ENCODE measurements at regions not wholly inside any gene's neighbourhood (a gene's known extent, or its start where the extent isn't known, plus 50 kb on each side); places are given as distances from the start of the nearest gene placed in this dataset.

- TF ChIP-seq, protein P1, sequence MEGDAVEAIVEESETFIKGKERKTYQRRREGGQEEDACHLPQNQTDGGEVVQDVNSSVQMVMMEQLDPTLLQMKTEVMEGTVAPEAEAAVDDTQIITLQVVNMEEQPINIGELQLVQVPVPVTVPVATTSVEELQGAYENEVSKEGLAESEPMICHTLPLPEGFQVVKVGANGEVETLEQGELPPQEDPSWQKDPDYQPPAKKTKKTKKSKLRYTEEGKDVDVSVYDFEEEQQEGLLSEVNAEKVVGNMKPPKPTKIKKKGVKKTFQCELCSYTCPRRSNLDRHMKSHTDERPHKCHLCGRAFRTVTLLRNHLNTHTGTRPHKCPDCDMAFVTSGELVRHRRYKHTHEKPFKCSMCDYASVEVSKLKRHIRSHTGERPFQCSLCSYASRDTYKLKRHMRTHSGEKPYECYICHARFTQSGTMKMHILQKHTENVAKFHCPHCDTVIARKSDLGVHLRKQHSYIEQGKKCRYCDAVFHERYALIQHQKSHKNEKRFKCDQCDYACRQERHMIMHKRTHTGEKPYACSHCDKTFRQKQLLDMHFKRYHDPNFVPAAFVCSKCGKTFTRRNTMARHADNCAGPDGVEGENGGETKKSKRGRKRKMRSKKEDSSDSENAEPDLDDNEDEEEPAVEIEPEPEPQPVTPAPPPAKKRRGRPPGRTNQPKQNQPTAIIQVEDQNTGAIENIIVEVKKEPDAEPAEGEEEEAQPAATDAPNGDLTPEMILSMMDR (IDR thresholded peaks at IDR 0.05; ENCODE audit: insufficient read depth, low read length, severe bottlenecking): no peak
- no peak overlapping the region for H3K4me3 ChIP-seq (ENCODE audit: low read depth, low read length)
- FAIRE-seq (no peak), DNase-seq (ENCODE audit: low read depth) (no peak)
- no peaks in the 10 kb centered on the region for H3K36me3 ChIP-seq (ENCODE audit: control insufficient read depth, insufficient read depth, low read length)
- no peaks in the 10 kb centered on the region for H3K27me3 ChIP-seq (ENCODE audit: control insufficient read depth, insufficient read depth, low read length)
These were observed 57.1 kb downstream of the GRIN2B start for GRCh38 chr12:13924286-13924685.

- H3K4me3 ChIP-seq (ENCODE audit: low read depth, low read length): no peak overlapping the region
- no peaks in the 10 kb centered on the region for H3K27me3 ChIP-seq (ENCODE audit: control insufficient read depth, insufficient read depth, low read length)
- TF ChIP-seq, protein P1 (IDR thresholded peaks at IDR 0.05; ENCODE audit: insufficient read depth, low read length, severe bottlenecking): no peak
- DNase-seq (ENCODE audit: low read depth) (no peak), FAIRE-seq (no peak)
- no peaks in the 10 kb centered on the region for H3K36me3 ChIP-seq (ENCODE audit: control insufficient read depth, insufficient read depth, low read length)
These were observed 62.5 kb downstream of the GRIN2B start for GRCh38 chr12:13918897-13919296.

DNA sequence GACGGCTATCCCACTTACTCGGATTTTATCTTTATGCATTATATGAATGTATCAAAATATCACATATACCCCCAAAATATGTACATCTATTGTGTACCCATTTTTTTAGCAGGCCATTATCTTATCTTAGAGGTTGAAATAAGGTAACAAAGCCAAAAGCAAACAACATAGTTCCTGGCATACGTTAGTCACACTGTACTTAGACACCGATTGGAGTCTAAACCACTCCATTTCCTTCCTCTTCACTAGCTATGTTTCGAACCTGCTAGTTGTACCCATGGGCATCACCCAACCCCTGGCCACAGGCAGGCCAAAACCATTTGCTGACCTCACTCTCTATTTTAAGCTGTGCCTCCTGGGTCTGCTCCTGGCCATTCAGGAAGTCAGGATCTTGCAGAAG, 66.3 kb downstream of the GRIN2B start:
- peak; percentile 58 for FAIRE-seq

GRCh38 chr12:13913371-13913770, 68.0 kb downstream of the GRIN2B start:
- TF ChIP-seq, protein P1 (IDR thresholded peaks at IDR 0.05; ENCODE audit: insufficient read depth, low read length, severe bottlenecking): no peak
- no peak for DNase-seq (ENCODE audit: low read depth)
- no peaks in the 10 kb centered on the region for H3K36me3 ChIP-seq (ENCODE audit: control insufficient read depth, insufficient read depth, low read length)
- no peaks in the 10 kb centered on the region for H3K27me3 ChIP-seq (ENCODE audit: control insufficient read depth, insufficient read depth, low read length)
- no peak for FAIRE-seq
- no peak overlapping the region for H3K4me3 ChIP-seq (ENCODE audit: low read depth, low read length)

More for the DNA sequence above, 66.3 kb downstream of the GRIN2B start:
- H3K27me3 ChIP-seq (ENCODE audit: control insufficient read depth, insufficient read depth, low read length): no peaks in the 10 kb centered on the region
- H3K36me3 ChIP-seq (ENCODE audit: control insufficient read depth, insufficient read depth, low read length): no peaks in the 10 kb centered on the region
- TF ChIP-seq, protein P1 (IDR thresholded peaks at IDR 0.05; ENCODE audit: insufficient read depth, low read length, severe bottlenecking): no peak
- H3K4me3 ChIP-seq (ENCODE audit: low read depth, low read length): no peak overlapping the region
- DNase-seq (ENCODE audit: low read depth): no peak

DNA sequence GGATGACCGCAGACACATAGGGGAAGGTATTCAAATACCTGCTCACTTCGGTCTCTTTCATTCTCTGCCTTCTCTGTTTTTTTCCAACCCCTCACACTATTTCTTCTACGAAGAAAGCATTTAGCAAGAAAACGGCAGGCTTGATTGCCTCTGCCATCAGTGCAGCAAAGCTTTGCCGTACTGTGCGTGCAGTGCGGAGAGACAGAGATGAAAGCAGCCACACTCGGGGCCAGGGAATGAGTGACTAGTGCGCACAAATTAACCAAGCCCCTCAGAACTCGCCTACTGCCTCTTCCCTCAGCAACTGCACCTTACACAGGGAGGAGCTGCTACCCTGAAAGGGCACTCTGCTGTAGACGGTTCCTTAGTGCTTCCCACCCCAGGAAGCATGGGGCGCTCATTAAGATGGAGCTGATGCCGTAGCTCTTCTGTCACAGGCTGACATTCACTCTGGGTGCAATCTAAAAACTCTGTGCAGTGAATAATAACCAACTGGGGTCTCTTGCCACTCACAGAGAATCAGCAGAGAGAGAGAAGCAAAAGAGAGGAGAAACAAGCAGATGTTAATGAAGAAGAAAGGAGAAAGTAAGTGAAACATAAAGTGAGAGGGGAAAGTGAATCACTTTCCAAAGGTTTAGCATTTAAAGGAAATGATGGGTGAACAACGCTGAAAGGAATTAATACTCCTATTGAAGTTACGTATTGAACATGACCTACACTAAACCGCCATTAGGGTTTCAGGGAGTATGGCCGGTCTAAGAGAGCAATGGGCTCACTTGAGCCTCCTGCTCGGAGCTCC, 69.4 kb downstream of the GRIN2B start:
- Histone ChIP-seq H3K27me3 (ENCODE audit: control insufficient read depth, insufficient read depth, low read length) (no peaks in the 10 kb centered on the region), H3K36me3 (ENCODE audit: control insufficient read depth, insufficient read depth, low read length) (no peaks in the 10 kb centered on the region), H3K4me3 (ENCODE audit: low read depth, low read length) (no peak overlapping the region)
- DNase-seq (ENCODE audit: low read depth) (no peak), FAIRE-seq (no peak)
- TF ChIP-seq, protein P1 (IDR thresholded peaks at IDR 0.05; ENCODE audit: insufficient read depth, low read length, severe bottlenecking): no peak

DNA sequence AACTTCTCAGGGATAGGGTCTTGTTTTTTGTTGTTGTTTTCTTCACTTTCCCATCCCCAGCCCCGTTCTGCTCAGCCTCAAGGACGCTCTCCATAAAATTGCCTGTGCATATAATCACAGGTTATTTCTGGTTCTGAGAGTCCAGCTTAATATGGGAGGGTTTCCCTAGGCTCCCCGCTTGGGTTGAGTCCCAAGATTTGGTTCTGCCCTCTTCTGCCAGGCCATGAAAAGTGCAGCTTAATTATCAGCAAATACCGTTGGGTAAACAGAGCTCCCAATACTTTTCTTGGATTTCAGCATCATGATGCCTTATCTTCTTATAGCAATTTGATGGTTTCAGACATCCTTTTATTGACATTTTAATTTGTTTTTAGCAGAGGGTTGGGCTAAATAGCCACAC, 75.6 kb downstream of the GRIN2B start:
- TF ChIP-seq, protein P1 (IDR thresholded peaks at IDR 0.05; ENCODE audit: insufficient read depth, low read length, severe bottlenecking): no peak
- DNase-seq (ENCODE audit: low read depth) (no peak), FAIRE-seq (no peak)

More for the DNA sequence above, 75.6 kb downstream of the GRIN2B start:
- no peak overlapping the region for H3K4me3 ChIP-seq (ENCODE audit: low read depth, low read length)
- no peaks in the 10 kb centered on the region for H3K27me3 ChIP-seq (ENCODE audit: control insufficient read depth, insufficient read depth, low read length)
- no peaks in the 10 kb centered on the region for H3K36me3 ChIP-seq (ENCODE audit: control insufficient read depth, insufficient read depth, low read length)

All from bronchial epithelial cell (primary cell).